Rectal smooth muscle tissue (tissue), 1 donor: ENCODE measurements at regions not wholly inside any gene's neighbourhood (a gene's known extent, or its start where the extent isn't known, plus 50 kb on each side); places are given as distances from the start of the nearest gene placed in this dataset.

ENCODE experiments used
- H3K27ac ChIP-seq: one replicate; pipeline ENCODE4 v1.7.0; 2013; ENCODE audit warnings: low read depth, low read length, inconsistent platforms
- H3K27me3 ChIP-seq: one replicate; pipeline ENCODE4 v1.7.0; 2013; ENCODE audit warnings: low read length; ENCODE audit not compliant: control insufficient read depth, insufficient read depth
- H3K36me3 ChIP-seq: one replicate; pipeline ENCODE4 v1.7.0; 2013; ENCODE audit warnings: low read length; ENCODE audit not compliant: control insufficient read depth, insufficient read depth
- H3K4me1 ChIP-seq: one replicate; pipeline ENCODE4 v1.7.0; 2013; ENCODE audit warnings: low read length; ENCODE audit not compliant: control insufficient read depth, insufficient read depth
- H3K4me3 ChIP-seq: one replicate; pipeline ENCODE4 v1.7.0; 2013; ENCODE audit warnings: low read length
- H3K9ac ChIP-seq: one replicate; pipeline ENCODE4 v1.7.0; 2013; ENCODE audit warnings: low read length

DNA sequence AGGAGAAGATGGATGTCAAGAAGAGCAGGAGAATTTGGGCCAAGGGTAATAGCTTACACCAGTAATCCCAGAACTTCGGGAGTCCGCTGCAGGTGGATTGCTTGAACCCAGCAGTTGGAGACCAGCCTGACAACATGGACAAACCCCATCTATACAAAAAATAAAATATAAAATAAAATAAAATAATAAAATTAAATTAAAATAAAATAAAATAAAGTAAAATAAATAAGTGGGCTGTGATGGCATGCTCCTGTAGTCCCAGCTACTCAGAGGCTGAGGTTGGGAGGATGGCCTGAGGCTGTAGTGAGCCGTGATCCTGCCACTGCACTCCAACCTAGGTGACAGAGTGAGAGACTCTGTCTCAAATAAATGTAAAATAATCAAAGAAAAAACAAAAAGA, 1946.7 kb downstream of the MRPL39 start:
- Histone ChIP-seq H3K9ac (no peak overlapping the region), H3K36me3 (no peaks in the 10 kb centered on the region), H3K4me3 (no peak overlapping the region), H3K27me3 (no peaks in the 10 kb centered on the region), H3K27ac (no peak overlapping the region), H3K4me1 (no peaks in the 10 kb centered on the region)

DNA sequence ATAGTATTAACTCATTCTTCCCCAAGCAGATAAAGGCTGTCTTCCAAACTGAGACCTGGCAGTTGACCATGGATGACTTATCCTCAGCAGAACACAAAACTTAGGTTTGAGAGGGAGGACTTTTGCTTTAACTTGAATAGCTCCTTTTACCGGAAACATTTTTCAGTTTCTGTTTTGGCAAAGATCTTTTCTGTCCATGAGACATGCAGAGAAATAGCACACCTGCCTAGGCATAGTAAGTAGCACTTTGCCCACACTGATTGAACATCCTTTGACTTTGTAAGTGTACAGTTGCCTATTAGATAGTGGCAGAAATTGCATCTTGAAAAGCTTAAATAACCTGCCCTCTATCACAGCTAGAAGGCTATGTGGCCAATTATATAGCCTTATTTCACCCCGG, 1962.5 kb downstream of the MRPL39 start:
- no peak overlapping the region for H3K4me3 ChIP-seq
- H3K27me3 ChIP-seq: no peaks in the 10 kb centered on the region
- no peak overlapping the region for H3K9ac ChIP-seq
- no peaks in the 10 kb centered on the region for H3K4me1 ChIP-seq
- H3K36me3 ChIP-seq: no peaks in the 10 kb centered on the region
- H3K27ac ChIP-seq: no peak overlapping the region

DNA sequence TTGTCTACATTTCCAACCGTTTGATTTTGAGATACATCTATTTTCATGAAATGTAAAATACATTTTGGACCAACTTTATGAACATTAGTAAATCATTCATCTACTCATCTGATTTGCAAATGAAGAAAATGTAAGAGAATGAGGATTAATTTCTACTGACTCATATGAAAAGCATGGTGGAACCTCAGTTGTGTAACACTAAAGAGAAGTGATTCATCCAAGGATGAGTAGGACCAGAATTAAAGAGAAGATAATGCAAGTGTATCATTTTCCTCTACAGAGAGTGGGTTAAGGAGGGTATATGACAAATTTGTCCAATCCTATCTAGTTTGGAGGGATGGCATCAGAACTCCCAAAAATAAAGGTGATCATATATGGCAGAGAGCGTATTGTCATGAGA, 1967.6 kb downstream of the MRPL39 start:
- H3K4me3 ChIP-seq: no peak overlapping the region
- no peaks in the 10 kb centered on the region for H3K27me3 ChIP-seq
- no peaks in the 10 kb centered on the region for H3K4me1 ChIP-seq
- H3K36me3 ChIP-seq: no peaks in the 10 kb centered on the region
- H3K27ac ChIP-seq: no peak overlapping the region
- no peak overlapping the region for H3K9ac ChIP-seq

DNA sequence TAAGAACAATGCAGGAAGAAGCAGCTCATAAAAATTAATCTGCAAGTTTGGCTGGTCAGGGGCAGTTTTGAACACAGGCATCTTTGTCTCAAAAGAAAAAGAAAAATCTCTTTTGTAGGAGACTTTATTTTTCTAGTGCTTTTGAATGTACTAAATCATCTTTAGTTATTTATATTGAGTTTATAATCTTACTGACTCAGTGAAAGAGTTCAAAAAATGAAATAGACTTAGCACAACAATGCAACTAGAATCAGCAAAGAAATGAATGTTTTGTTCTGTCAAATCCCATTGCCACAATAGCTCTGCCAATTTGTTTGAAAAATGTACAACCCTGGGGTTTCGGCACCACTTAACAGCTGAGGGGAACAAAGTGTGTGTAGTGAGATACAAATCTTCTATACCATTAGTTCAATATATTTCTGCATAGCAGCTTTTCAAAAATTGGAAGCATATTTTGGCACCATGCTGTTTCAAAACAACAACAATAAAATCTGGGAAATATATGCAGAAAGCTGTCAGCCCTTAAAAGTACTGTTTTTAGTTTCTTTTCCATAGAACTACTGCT, 1969.1 kb downstream of the MRPL39 start:
- no peak overlapping the region for H3K9ac ChIP-seq
- H3K27ac ChIP-seq: no peak overlapping the region
- no peaks in the 10 kb centered on the region for H3K27me3 ChIP-seq
- no peak overlapping the region for H3K4me3 ChIP-seq
- no peaks in the 10 kb centered on the region for H3K36me3 ChIP-seq
- H3K4me1 ChIP-seq: no peaks in the 10 kb centered on the region

DNA sequence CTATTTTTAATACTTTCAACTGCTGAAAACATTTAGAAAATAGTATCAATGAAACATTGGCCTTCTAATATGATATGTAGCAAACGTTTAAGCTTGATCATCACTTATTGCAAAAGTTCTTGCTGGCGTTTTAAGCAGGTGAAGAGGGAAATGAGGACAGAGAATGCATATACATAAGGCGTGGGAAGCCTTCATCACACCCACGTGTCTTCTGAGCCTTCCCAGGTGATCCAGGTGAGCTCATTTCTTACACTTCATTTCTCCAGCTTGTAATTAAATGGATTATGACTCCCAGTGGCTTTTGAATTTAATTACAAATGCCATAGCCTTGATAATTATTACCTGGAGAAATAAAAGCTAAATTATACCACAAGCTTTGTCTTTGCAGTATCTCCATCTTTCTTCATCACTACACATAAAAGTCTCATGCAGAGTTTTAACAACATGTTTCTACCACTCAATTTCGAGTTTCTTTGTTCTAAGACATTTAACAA, 1973.8 kb downstream of the MRPL39 start:
- H3K27me3 ChIP-seq: no peaks in the 10 kb centered on the region
- no peak overlapping the region for H3K27ac ChIP-seq

DNA sequence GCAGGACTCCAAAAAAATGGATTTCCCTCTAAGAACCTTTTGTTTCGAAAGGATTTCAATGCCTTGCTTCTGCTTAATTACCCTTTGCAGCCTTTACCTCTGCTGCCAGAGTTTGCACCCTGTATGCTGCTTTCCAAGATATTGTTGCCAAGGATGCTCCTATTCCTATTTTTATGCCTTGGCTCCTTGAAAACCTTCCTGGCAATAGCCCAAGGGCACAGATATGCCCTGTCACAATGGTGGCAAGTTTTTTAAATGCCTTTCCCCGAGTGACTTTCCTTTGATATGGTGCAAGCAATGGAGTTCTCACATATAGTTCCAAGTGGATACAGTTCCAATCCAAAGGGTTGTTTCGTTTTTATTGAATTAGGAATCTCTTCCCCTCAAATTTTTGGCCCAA, 1983.0 kb downstream of the MRPL39 start:
- H3K36me3 ChIP-seq: no peaks in the 10 kb centered on the region
- no peak overlapping the region for H3K9ac ChIP-seq
- no peak overlapping the region for H3K27ac ChIP-seq
- H3K4me3 ChIP-seq: no peak overlapping the region
- no peaks in the 10 kb centered on the region for H3K27me3 ChIP-seq
- H3K4me1 ChIP-seq: no peaks in the 10 kb centered on the region

More for the DNA sequence above, 1973.8 kb downstream of the MRPL39 start:
- H3K36me3 ChIP-seq: no peaks in the 10 kb centered on the region
- H3K9ac ChIP-seq: no peak overlapping the region
- H3K4me3 ChIP-seq: no peak overlapping the region
- no peaks in the 10 kb centered on the region for H3K4me1 ChIP-seq

DNA sequence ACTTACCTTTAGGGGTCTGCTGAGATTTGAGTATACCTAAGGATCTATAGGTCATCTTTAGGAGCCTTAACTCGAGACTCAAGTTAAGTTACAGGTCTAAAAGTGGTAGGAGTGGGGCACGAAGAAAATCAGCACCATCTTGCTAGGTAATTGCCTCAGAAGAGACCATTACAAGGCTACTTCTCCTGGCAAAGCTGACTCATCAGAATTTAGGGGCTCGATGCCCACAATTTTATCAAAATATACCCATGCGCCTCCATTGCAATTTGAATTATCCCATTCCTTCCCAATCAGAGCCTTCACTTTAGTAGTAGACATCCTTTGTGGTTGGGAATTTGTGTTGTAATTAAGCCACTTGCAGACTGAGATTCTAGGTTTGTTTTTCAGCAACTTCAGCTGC, 1994.3 kb downstream of the MRPL39 start:
- H3K27me3 ChIP-seq: no peaks in the 10 kb centered on the region
- H3K9ac ChIP-seq: no peak overlapping the region
- H3K4me1 ChIP-seq: no peaks in the 10 kb centered on the region
- H3K27ac ChIP-seq: no peak overlapping the region
- H3K36me3 ChIP-seq: no peaks in the 10 kb centered on the region
- no peak overlapping the region for H3K4me3 ChIP-seq

DNA sequence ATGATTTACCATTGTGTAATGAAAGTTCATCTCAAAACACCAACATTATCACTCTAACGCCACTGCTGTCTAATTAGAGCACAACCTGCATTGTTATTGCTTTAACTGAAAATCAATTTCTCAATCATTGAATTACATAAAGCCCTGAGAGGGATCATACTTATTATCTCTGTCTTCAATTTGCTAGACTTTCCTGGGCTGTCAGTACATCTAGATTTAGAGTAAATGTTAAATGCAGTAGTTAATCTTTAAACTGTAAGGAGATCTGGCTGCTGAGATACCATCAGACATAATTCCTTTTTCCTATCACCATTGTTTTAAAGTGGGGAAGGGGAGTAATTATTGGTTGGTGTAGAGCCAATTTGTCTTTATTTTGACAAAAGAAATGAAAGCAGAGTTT, 1995.1 kb downstream of the MRPL39 start:
- Histone ChIP-seq H3K4me3 (no peak overlapping the region), H3K36me3 (no peaks in the 10 kb centered on the region), H3K4me1 (no peaks in the 10 kb centered on the region), H3K9ac (no peak overlapping the region), H3K27ac (no peak overlapping the region), H3K27me3 (no peaks in the 10 kb centered on the region)

DNA sequence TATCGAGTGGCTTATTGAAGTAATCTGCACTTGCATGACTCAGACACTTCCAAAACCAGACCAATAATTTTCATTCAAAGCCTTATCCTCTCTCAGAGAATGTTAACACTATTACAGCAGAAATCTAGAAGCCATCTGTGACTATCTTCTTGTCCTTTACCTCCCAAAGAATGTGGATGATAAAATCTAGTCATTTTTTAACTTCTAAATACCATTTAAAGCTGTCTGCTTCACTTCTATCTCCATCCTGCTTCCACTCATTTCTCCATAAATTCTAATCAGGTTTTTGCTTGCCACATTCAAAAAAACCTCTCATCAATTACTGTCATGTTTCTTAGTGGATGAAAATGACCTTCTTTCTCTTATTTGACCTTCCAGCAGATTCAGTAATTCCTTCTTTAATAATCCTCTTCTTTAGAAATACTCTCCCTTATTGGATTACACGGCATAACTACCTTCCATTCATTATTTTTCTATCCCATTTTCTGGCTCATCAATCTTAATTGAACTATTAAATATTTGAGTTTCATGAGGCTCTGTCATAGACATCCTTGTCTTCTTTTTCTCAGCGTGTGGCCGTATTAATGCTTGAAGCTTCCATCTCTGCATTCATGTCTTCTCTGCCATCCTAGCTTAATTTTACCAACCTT, 1999.4 kb downstream of the MRPL39 start:
- H3K36me3 ChIP-seq: no peaks in the 10 kb centered on the region
- no peak overlapping the region for H3K4me3 ChIP-seq
- H3K27ac ChIP-seq: no peak overlapping the region
- H3K9ac ChIP-seq: no peak overlapping the region
- no peaks in the 10 kb centered on the region for H3K27me3 ChIP-seq
- no peaks in the 10 kb centered on the region for H3K4me1 ChIP-seq

DNA sequence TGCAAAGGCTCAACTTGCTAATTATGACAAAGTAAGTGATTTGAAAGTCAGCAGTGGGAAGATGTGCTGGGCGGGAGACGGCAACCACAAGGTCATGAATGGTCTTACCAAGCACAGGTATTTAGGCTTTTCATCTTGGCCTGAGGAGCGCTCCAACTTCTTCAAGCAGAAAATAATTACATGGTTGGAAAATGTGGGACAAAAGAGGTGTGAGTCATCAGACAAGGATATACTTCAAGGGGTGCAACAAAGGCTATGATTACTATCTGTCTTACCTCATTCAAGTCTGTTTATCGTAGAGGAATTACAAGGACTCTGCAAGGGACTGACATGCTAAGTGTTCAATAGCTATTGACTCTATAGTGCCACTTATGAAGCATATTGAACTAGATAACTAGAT, 2005.7 kb downstream of the MRPL39 start:
- Histone ChIP-seq H3K9ac (no peak overlapping the region), H3K27me3 (no peaks in the 10 kb centered on the region), H3K36me3 (no peaks in the 10 kb centered on the region), H3K4me3 (no peak overlapping the region), H3K27ac (no peak overlapping the region), H3K4me1 (no peaks in the 10 kb centered on the region)

DNA sequence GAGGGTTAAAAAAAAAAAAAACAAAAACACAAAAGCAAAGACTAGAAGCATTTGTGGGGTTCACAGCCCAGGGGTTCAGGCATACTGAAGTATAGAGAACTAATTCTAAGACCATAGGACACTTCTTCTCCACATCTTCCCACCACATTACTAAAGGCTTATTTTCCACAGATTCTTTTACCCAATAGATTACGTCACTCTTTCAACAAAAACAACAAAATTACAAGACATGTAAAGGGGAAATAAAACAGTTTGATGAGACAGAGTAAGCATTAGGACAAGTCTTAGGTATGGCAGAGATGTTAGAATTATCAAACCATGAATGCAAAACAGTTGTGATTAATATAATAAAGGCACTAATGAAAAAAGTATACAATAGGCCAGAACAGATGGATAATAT, 2013.7 kb downstream of the MRPL39 start:
- Histone ChIP-seq H3K36me3 (no peaks in the 10 kb centered on the region), H3K27me3 (no peaks in the 10 kb centered on the region), H3K27ac (no peak overlapping the region), H3K9ac (no peak overlapping the region), H3K4me3 (no peak overlapping the region), H3K4me1 (no peaks in the 10 kb centered on the region)

DNA sequence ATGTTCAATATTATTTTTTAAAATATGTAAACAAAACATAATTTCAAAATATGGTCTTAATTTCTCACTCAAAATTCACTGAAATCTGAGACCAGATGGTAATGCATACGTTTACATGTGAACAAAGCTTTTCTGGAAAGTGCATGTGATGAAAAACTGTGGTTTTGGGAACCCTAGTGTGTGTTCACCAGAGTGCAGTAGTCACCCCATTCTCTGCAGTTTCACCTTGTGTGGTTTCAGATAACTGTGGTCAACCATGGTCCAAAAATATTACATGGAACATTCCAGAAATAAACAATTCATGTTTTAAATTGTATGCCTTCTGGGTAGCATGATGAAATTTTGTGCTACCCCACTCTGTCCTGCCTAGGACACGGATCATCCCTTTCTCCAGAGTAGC, 2021.9 kb downstream of the MRPL39 start:
- Histone ChIP-seq H3K4me1 (no peaks in the 10 kb centered on the region), H3K27me3 (no peaks in the 10 kb centered on the region), H3K27ac (no peak overlapping the region), H3K4me3 (no peak overlapping the region), H3K36me3 (no peaks in the 10 kb centered on the region), H3K9ac (no peak overlapping the region)

DNA sequence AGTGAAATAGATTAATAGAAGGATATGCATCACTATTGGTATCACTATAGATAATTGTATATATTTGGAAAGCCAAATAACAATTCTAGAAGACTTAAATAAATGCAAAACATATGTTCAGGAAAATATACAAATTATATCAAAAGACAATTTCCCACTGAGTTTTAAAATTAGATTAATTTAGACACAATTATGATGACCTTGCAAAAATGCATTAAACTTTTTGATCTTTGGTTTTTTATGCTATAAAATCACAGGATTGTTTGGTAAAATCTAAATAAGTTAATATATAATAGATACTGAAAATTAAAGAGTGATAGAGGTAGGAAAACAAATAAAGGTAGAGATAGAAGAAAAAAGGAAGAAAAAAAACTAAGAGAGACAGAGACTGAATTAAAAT, 2027.7 kb downstream of the MRPL39 start:
- no peak overlapping the region for H3K27ac ChIP-seq
- H3K9ac ChIP-seq: no peak overlapping the region
- no peaks in the 10 kb centered on the region for H3K36me3 ChIP-seq
- no peaks in the 10 kb centered on the region for H3K27me3 ChIP-seq
- no peaks in the 10 kb centered on the region for H3K4me1 ChIP-seq
- H3K4me3 ChIP-seq: no peak overlapping the region
